ENCODE measurements at regions not wholly inside any gene's neighbourhood (a gene's known extent, or its start where the extent isn't known, plus 50 kb on each side); places are given as distances from the start of the nearest gene placed in this dataset.
"Not testable (repeated sequence)": the region's sequence is repeated elsewhere in the genome, so short reads cannot be mapped to it uniquely, and the experiment has no call there.

DNA sequence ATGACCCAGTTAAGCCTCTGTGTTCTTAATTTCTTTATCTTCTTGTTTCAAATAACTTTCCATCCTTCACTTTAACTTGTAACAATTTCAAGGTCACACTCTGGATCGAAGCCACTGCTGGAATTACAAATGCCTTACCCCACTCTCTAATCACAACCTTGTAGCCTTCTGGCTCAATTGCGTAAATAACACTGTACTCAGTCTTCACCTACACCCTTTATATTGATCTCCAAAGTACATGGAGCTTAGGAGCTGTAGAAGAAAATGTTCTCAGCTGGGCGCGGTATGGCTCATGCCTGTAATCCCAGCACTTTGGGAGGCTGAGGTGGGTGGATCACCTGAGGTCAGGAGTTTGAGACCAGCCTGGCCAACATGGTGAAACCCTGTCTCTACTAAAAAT lies 164.3 kb upstream of the NPSR1 start:
- no peak for DNase-seq

DNA sequence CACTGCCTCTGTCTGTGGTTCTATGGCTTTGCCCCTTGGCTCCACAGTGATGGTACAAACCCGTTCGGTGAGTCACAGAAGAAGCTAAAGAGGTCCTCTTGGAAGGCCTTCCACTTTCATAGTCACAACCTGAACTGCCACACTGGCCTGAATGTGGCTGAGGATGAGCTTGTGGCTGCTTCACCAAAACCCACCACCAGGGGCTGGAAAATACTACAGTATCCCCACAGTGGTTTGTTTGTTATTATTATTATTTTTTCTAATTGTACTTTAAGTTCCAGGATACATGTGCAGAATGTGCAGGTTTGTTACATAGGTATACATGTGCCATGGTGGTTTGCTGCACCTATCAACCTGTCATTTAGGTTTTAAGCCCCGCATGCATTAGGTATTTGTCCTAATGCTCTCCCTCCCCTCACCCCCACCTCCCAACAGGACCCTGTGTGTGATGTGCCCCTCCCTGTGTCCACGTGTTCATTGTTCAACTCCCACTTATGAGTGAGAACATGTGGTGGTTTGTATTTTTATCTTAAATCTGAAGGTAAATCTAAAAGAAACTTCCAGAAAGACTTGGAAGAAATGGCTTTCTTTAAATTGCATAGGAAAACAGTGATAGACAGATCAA lies 160.8 kb upstream of the NPSR1 start:
- DNase-seq: no peak

GRCh38 chr7:34501156-34501555 lies 156.9 kb upstream of the NPSR1 start:
- DNase-seq: no peak

GRCh38 chr7:34507191-34507590 lies 150.8 kb upstream of the NPSR1 start:
- no peak for DNase-seq

- DNase-seq: no peak
Observed at GRCh38 chr7:34523226-34523918, 134.6 kb upstream of the NPSR1 start.

DNA sequence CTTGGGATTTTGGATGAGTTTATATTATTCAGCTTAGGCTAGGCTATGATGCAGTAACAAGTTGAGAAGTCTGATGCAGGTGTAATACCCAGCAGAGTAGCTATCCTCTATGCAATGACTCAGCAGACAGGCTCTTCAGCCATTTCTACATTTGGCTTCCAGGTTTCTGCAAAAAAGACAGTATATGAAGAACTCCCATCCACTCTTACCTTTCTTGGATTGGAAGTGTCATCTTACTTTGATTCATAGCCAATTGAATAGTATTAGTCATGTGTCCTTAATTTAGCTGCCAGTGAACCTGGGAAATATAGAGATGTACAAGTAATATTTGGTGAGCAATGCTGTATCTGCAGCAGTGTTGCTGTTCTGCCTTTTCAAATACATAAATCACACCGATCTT lies 127.8 kb upstream of the NPSR1 start:
- no peak for DNase-seq

DNA sequence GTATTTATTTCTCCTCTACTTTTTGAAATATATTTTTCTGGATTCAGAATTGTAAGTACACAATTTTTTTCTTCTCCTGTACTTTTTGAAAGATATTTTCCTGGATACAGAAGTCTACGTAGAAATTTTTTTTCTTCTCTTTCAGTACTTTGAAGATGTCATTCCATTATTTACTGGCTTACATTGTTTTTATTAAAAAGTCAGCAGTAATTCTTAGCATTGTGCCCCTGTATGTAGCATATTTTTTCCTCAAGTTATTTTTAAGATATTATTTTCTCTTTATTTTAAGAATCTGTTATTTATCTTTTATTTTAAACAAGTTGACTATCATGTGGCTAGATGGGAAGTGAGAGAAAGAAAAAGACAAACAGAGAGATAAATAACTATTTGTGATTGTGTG lies 119.0 kb upstream of the NPSR1 start:
- DNase-seq: no peak

- no peak for DNase-seq
Observed at GRCh38 chr7:34544621-34545020, 113.4 kb upstream of the NPSR1 start.

GRCh38 chr7:34550996-34551395 lies 107.0 kb upstream of the NPSR1 start:
- DNase-seq: no peak

DNA sequence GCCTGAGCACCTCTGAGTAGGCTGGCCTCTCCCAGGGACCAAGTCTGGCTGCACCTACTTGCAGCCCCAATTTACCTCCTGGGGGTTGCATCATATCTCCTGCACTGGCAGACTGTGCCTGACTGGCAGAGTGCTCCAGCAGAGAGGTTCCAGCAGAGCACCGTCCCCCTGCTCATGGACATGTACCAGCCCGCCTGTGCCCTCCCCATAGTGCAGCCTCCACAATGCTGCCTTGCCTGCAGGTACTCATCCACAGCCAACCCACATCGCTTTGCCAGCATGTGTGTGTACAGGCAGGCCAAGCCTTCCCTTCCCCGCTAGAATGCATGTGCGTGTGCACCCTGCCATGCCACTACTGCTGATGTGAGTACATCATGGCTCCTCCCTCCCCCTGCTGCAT lies 105.5 kb upstream of the NPSR1 start:
- no peak for DNase-seq

DNA sequence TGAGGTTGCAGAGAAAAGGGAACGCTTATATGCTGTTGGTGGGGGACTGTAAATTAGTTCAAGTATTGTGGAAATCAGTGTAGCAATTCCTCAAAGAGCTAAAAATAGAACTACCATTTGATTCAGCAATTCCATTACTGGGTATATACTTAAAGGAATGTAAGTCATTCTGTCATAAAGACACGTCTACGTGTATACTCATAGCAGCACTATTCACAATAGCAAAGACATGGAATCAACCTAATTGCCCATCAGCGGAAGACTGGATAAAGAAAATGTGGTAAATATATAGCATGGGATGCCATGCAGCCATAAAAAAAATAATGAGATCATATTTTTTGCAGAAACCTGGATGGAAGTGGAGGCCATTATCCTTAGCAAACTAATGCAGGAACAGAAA lies 100.0 kb upstream of the NPSR1 start:
- DNase-seq: no peak

- no peak for DNase-seq
Observed at GRCh38 chr7:34564091-34564490, 93.9 kb upstream of the NPSR1 start.

- DNase-seq: no peak
Observed at GRCh38 chr7:34567906-34568305, 90.1 kb upstream of the NPSR1 start.

DNA sequence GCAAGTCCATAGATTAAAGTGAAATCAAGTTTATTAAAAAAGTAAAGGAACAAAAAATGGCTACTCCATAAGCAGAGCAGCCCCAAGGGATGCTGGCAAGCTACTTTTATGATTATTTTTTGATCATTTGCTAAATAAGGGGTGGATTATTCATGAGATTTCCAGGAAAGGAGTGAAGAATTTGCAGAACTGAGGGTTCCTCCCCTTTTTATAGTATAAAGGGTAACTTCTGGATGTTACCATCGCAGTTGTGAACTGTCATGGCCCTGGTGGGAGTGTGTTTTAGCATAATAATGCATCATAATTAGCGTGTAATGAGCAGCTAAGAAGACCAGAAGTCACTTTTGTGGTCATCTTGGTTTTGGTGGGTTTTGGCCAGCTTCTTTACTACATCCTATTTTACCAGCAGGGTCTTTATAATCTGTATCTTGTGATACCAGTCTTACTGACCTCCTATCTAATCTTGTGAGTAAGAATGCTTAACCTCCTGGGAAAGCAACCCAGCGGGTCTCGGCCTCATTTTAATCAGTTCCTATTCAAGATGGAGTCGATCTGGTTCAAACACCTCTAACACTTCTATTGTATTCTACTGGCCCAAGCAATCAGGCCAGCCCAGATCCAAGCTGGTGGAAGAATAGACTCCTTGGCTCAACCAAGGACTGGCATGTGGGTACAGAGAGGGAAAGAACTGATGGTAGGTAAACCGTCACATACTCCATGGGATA lies 87.9 kb upstream of the NPSR1 start:
- no peak for DNase-seq

DNA sequence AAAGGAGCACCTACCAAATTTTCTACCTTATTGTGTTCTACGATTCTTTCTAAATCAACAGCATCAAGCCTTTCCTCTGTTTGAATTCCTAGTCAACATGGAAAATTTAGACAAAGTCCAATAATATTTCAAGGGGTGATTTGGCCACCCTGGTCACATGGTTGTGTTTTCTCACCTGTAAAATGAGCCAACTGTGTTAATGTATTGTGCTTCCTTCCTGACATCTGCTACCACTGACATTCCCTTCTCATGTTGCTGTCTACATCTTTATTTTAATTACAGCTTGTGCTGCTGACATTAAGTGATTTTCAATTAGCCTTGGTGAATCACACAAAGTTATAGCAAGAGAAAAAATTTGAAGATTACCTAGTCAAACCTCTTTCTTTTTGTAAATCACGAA lies 83.0 kb upstream of the NPSR1 start:
- no peak for DNase-seq

- DNase-seq: not testable (repeated sequence)
Observed at GRCh38 chr7:34577934-34578333, 80.1 kb upstream of the NPSR1 start.

GRCh38 chr7:34581698-34582097 lies 76.3 kb upstream of the NPSR1 start:
- not testable (repeated sequence) for DNase-seq

GRCh38 chr7:34584526-34584925 lies 73.5 kb upstream of the NPSR1 start:
- DNase-seq: no peak

- DNase-seq: no peak
Observed at GRCh38 chr7:34596887-34597286, 61.1 kb upstream of the NPSR1 start.

DNA sequence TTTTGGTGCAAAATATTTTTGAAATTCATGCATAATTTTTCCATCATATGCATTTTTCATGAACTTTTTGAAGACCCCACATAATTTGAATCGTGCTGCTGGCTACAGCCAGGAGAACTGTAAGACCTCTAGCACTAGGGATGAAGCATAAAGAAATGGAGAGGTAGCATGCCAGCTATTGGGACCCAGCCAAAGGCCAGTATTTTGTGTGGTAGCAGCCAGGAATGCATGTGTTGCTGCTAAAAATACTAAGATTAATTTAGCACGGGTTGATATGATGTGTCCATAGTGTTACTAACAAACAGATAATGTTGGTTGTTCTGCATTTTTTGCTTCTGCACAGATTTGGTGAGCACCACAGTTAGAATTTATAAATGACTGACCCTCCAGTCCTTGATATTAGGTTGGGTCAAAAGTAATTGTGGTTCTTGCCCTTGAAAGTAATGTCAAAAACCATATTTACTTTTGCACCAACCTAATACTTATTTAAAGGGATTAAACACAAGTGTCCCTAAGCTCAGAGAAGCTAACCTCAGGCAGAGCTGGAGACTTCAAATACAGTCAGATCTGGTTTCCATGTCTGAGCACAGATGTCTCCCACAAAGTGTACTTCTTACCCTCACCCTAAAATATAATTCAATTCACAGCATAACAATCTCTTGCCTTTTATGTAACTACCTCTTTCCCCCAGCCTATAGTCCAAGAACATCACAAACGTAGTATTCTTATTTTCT lies 54.1 kb upstream of the NPSR1 start:
- no peak for DNase-seq
